ENCODE measurements at regions not wholly inside any gene's neighbourhood (a gene's known extent, or its start where the extent isn't known, plus 50 kb on each side); places are given as distances from the start of the nearest gene placed in this dataset.

DNA sequence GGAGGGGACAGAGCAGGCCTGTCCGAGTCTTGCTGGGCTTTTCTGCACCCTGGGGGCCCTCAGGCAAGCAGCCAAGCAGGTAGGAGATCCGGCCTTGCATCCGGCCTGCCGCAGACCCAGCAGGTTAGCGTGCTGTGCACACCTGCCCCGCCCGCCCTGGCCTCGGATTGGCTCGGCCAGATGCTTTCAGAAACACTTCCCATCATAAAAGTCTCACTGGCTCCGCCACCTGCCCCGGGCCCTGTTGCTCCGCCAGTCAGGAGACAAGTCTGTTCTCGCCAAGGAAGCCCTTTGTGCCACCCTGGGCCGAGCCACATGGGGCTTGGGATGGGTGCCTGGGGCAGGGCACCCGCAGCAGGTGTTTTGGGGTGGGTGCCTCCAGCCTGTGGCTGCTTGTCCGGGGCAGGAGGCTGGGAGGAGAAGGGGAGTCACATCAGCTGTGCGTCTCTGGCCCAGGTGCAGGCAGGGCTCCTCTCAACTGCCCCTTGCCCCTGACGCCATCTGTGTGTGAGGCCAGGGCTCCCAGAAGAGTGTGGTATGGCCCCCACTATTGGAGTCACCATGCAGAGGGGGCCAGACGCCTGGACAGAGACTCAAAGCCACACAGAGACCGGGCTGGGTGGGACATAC, 228.2 kb upstream of the GSE1 start:
- WGBS, 2 donors: 84% methylated on average over 20 of the region's 20 CpGs; no CpG with 5 or more reads in 1 of the 2 donors

DNA sequence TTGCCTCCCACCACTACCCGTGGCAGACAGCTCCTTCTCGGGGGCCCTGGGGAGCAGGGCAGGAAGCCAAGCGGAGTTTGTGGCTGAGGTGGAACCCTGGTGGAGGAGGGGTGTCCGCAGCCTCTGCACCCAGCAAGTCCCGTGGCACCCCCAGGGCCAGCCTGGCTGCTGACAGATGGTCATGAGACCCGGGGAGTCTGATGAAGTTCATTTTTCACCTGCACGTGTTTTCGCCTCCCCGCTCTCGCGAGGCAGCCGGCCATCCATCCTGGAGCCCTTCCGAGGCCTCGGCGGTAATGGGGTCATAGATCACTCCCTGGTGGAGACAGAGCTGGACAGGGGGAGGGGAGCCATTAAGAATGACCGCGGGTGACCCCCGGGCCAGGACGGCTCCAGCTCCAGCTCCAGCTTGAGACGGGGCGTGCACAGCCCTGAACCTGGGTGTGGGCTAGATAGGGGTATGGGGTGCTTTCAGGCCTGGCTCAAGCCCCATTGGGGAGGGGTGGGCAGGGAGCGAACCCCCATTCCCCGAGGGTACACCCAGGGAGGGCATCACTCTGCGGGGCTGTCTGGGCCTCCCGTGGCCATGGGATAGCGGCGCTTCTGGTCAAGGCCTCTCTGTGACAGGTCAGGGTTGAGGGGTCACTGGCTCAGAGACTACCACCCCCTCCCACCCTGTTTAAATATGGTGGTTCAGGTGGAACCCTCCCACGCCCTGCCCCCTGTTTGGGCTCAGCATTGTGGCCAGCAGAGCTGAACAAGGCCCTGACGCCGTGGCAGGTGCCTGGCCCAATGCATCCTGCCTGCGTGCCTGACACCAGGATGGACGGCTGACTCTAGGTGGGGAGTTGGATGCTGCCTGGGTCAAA, 227.4 kb upstream of the GSE1 start:
- ATAC-seq: no peak

More for the DNA sequence above, 228.2 kb upstream of the GSE1 start:
- H3K27me3 ChIP-seq: no peaks in the 10 kb centered on the region
- TF ChIP-seq POLR2A (IDR thresholded peaks at IDR 0.05): no peak
- TF ChIP-seq, protein P1, sequence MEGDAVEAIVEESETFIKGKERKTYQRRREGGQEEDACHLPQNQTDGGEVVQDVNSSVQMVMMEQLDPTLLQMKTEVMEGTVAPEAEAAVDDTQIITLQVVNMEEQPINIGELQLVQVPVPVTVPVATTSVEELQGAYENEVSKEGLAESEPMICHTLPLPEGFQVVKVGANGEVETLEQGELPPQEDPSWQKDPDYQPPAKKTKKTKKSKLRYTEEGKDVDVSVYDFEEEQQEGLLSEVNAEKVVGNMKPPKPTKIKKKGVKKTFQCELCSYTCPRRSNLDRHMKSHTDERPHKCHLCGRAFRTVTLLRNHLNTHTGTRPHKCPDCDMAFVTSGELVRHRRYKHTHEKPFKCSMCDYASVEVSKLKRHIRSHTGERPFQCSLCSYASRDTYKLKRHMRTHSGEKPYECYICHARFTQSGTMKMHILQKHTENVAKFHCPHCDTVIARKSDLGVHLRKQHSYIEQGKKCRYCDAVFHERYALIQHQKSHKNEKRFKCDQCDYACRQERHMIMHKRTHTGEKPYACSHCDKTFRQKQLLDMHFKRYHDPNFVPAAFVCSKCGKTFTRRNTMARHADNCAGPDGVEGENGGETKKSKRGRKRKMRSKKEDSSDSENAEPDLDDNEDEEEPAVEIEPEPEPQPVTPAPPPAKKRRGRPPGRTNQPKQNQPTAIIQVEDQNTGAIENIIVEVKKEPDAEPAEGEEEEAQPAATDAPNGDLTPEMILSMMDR (IDR thresholded peaks at IDR 0.05): no peak
- no peaks in the 10 kb centered on the region for H3K36me3 ChIP-seq (replicated peaks in 1 of 2; ENCODE audit: insufficient read depth in 1 of 2, low read depth in 2 of 2)
- peak in 1 of 4 donors; percentile 13 for DNase-seq
- no peaks in the 10 kb centered on the region for H3K4me1 ChIP-seq
- H3K4me3 ChIP-seq: no peak overlapping the region
- intact Hi-C loops (cut with DNase I): no loop called here
- no peak overlapping the region for H3K27ac ChIP-seq
- no peaks in the 10 kb centered on the region for H3K9me3 ChIP-seq
- no peak for ATAC-seq

DNA sequence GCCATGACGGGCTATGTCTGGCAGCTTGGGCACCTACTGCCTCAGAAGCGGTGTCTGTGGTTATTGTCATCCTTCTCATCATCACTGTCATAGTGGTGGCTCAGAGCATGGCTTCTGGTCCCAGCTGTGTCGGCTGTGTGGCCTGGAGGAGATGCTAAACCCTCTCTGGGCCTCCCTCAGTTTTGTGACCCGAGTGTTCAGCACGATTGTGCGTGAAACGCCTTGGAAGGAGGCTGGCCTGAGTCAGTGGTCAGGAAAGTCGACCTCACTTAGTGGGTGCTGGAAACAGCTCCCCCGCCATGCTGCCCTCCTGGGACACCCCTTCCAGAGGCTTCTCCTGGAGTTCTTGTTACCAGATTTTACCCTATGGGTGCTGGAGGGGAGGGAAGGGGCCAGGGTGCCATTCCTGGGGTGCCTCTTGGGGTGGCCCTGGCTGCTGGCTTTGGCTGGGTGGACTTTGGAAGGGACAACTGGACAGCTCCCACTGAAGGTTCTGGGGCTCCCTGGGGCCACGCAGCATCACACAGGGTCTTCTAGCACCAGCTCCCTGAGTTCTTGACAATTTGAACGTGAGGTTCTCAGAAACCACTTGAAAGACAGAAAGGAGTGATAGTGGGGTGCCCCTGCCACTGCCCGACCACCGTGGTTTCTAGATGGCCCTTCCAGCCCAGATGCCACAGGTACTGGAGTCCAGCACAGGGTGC, 226.5 kb upstream of the GSE1 start:
- intact Hi-C loops (cut with DNase I): no loop called here
- Histone ChIP-seq H3K9me3 (no peaks in the 10 kb centered on the region), H3K27me3 (no peaks in the 10 kb centered on the region), H3K4me3 (no peak overlapping the region), H3K4me1 (peaks cover 2% of the 10 kb centered on the region), H3K27ac (no peak overlapping the region), H3K36me3 (replicated peaks in 1 of 2; ENCODE audit: insufficient read depth in 1 of 2, low read depth in 2 of 2) (no peaks in the 10 kb centered on the region)
- WGBS, 2 donors: 94 to 97% methylated on average over 9 to 13 of the region's 13 CpGs
- ATAC-seq (no peak), DNase-seq (no peak)
- TF ChIP-seq, protein P1 (IDR thresholded peaks at IDR 0.05): no peak
- TF ChIP-seq POLR2A (IDR thresholded peaks at IDR 0.05): no peak

More for the DNA sequence above, 227.4 kb upstream of the GSE1 start:
- Histone ChIP-seq H3K4me1 (no peaks in the 10 kb centered on the region), H3K9me3 (no peaks in the 10 kb centered on the region), H3K27me3 (no peaks in the 10 kb centered on the region), H3K4me3 (no peak overlapping the region), H3K27ac (no peak overlapping the region), H3K36me3 (replicated peaks in 1 of 2; ENCODE audit: insufficient read depth in 1 of 2, low read depth in 2 of 2) (no peaks in the 10 kb centered on the region)
- intact Hi-C loops (cut with DNase I): no loop called here
- no peak for DNase-seq
- WGBS, 2 donors: 72 to 78% methylated on average over 9 to 25 of the region's 32 CpGs
- no peak for TF ChIP-seq POLR2A (IDR thresholded peaks at IDR 0.05)
- TF ChIP-seq, protein P1 (IDR thresholded peaks at IDR 0.05): no peak

DNA sequence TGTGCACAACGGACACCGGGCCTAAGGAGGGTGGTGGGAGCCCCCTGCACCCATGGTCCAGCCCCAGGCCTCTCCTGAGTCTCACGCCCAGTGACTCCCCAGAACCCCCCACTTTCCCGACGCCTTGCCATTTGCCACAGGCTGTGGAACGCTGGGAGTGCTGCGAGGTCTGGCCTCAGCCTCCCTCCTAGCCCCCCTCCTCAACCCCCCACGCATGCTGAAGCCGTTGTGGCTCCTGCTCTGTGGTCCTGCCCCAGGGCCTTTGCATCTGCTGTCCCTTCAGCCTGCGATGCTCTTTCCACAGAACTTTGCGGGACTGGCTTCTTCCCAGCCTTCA, 226.0 kb upstream of the GSE1 start:
- H3K9me3 ChIP-seq: no peaks in the 10 kb centered on the region
- no peaks in the 10 kb centered on the region for H3K27me3 ChIP-seq
- no peak overlapping the region for H3K4me3 ChIP-seq
- TF ChIP-seq POLR2A (IDR thresholded peaks at IDR 0.05): no peak
- TF ChIP-seq, protein P1 (IDR thresholded peaks at IDR 0.05): no peak
- no peak for ATAC-seq
- H3K4me1 ChIP-seq: peaks cover 2% of the 10 kb centered on the region
- no peaks in the 10 kb centered on the region for H3K36me3 ChIP-seq (replicated peaks in 1 of 2; ENCODE audit: insufficient read depth in 1 of 2, low read depth in 2 of 2)
- peak in 1 of 4 donors; percentile 7 for DNase-seq
- WGBS, 2 donors: 80 to 89% methylated on average over 5 to 10 of the region's 11 CpGs
- intact Hi-C loops (cut with DNase I): no loop called here
- H3K27ac ChIP-seq: no peak overlapping the region

Measured in body of pancreas (tissue), 4 donors.